NCI-H2081 (cell line): ENCODE measurements at regions not wholly inside any gene's neighbourhood (a gene's known extent, or its start where the extent isn't known, plus 50 kb on each side); places are given as distances from the start of the nearest gene placed in this dataset.

Experiments used
- DNase-seq, 2 experiments: peaks; one replicate each; lab custom pipeline; 2025; lab: John Stamatoyannopoulos, UW

DNA sequence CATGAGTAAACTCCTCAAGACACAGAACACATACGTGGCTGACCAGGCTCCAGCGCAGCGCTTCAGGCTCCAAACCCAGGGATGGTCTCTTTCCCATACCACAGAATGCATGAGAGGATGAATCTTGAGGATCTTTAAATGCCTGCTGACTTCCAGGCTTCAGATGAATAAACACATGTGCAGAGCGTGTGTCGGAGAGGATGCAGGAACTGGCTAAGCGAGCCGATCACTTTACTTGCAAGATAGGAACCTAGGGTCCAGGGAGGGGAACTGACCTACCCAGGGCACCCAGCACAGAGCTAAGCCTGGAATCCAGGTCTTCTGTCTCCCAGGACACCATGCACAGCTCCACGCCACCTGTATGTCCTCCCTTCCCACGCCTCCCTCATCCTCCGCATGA is 209.8 kb downstream of the BCL11B start:
- no peak for DNase-seq

DNA sequence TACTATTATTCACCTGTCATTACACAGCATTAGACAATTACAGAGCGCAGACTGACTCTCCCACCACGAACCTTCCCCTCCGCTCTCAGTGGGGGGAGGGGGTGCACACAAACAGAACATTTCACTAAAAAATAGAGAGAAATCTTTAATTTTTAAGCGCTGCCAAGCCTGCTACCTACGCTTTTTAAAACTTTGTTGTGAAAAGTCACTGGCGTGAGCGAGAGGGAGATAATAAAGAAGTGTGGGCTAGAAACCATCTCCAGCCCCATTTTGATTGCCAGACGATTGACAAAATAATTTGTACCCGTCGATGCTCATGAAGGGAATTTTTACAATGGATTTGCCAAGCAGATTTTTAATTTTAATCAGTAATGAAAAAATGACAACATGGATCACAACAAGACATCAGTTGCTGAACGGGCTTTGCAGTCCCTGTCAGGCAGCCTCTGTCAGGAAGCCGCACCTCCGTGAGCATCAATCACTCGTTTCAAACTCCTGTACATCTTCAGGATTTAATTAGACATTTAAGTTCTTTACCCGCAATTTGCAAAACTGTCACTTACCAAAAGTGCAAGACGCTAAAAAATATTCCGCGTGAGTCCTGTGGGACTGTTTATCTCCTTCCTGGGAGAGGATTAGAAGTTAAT is 209.1 kb downstream of the BCL11B start:
- DNase-seq, result no peak

DNA sequence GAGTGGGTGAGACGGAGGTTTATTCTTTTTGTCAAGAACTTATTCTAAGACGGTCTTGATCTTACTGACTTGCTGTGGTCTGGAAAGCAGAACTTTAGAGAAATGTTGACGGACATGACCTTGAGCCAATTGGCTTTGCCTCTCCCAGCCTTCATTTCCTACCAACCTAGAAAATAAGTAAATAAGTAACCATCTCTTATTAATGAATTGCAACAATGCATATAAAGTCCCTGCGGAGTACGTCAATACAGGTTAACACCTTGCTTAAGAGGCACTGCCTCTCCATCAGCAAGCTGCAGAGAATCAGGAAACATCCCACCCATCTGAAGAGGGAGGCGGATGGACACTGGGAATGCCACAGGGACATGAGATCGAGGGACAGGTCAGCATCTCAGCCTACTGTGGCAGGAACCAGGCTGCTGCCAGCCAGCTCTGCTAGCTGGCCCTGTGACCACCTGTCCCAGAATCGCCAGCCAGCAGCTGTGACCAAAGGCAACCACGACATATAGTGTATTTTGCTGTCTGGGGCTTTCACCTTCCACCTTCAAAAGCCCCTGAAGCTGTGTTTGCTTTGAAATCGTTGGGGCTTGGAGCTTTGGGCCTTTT is 208.3 kb downstream of the BCL11B start:
- DNase-seq, result no peak

DNA sequence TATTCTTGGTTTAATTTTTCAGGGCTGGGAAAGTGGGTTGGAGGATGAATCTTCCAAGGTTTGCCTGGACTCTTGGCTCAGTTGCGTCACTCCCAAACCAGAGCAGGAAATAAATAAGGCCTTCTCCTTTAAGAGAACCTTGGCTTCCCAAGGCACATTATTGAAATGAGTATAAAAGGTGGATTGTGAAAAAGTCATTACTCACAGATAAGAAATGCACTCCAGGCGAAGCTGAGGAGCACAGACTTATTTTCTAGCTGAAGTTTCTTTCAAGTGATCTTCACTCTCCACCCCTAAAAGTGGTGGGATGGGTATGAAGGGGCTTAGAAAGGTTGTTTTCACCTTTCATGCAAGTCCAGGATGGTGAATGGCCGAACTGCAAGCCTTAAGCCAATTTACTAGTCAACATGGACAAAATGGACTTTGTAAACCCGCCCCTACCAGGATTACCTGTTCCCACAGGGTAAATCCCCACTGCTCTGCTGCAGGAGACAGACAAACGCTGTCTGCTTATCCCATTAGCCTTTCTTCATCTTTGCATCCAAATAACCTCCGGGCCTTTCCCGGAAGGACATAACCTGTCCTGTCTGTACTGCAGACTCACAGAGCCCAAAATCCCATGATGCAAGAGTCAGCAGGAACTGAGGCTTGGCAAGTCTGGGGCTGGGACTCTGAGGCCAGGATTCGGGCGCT is 207.6 kb downstream of the BCL11B start:
- no peak for DNase-seq

DNA sequence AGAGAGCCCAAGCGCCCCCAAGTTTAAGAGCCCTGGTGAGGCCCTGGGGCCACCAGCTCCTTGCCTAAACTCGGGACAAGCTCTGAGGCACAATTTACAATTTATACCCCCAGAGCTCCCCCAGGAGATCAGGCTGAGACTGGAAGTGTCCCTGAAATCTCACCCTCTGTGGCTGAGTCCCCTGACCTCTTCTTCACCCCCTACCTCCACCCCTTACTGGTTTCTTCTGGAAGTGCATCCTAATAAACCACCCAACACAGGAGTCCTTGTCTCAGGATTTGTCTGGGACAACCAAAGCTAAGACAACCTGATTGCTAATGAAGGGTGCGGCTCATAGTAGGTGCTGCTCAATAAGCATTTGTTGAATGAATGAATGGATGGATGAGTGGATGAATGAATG is 206.4 kb downstream of the BCL11B start:
- no peak for DNase-seq

DNA sequence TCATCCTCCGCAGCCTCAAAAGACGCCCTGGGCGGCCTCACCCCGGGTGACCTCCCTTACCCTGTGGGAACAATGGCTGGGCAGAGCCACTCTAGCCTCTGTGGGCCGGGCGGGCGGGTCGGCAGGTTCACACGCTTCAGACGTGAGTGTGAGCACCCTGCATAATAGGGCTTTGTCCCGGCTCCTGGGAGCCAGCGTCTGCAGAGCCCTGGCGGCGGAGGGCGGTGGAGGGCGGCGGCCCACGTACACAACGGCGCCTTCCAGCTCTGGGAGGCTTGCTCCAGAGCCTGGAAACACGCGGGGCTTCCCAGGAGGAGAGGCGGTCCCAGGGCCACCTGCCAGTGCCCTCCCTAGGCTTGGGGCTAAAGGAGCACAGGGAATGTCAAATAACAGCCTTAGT is 205.6 kb downstream of the BCL11B start:
- no peak for DNase-seq

DNA sequence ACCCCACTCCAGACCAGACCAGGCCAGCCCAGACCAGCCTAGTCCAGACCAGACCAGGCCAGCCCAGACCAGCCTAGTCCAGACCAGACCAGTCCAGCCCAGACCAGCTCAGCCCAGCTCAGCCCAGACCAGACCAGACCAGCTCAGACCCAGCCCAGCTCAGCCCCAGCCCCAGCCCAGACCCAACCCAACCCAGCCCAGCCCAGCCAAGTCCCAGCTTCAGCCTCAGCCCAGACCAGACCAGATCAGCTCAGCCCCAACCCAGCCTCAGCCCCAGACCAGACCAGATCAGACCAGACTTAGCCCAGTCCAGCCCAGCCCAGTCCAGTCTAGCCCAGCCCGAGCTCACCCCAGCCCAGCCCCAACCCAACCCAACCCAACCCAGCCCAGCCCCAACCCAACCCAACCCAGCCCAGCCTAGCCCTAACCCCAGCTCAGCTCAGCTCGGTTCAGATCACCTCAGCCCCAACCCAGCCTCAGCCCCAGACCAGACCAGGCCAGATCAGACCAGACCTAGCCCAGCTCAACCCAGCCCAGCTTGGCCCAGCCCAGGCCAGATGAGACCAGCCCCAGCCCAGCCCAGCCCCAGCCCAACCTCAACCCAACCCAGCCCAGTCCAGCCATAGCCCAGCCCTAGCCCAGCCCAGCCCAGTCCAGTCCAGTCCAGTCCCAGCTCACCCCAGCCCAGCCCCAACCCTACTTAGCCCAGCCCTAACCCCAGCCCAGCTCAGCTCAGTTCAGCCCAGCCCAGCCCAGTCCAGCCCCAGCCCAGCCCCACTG is 204.7 kb downstream of the BCL11B start:
- DNase-seq, result no peak

DNA sequence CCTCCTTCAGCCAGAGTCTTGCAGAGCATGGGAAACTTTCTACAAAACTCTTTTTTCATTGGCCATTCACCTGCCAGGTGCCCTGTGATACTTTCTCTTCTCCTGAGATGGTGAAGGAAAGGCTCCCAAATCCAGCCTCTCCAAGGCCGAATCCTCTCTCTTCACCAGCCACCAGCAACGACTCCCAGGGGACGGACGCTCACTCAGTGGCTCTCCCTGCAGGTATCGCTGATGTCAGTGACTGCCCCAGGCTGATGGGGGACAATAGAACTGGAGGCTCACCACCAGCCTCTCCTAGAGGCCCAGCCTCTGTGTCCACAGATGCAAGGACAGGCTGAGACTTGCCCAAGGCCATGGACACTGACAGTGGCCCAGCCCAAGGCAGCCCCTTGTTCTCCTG is 204.1 kb downstream of the BCL11B start:
- DNase-seq, result no peak

DNA sequence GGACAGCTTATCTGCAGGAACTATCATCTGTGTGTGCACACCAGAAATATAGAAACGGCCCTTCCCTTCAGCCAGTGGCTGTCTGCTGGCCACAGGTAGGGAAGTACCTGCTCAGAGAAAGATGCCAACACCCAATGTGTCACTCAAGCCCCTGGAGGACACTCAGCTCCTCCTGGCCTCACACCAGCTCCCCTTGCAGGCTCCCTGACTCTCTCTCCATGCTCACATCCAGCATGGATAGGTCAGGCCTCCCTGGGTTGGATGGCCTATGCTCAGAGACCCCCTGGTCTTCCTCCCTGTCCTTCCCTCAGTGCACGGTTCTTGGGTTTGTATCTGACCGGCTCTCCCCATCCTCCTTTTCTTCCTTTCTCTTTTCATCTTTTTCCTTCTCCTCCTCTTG is 202.1 kb downstream of the BCL11B start:
- DNase-seq, result no peak

DNA sequence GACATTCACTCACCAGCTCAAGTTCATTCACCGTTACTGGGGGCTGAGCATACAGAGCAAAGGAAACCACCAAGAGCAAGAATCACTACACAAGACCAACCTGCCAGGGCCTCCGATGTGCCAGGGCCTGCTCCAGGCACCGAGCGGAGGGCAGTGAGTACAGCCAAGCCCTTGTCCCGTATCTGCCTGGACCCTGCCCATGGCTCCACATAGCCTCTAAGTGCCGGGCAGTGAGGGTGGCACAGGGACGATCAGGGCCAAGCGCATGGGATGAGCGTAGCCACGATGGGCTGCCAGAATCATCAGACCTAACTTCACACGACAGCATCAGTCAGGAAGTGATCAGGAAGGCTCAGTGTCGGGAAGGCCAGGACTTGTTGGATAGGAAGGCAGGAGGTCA is 199.6 kb downstream of the BCL11B start:
- no peak for DNase-seq

DNA sequence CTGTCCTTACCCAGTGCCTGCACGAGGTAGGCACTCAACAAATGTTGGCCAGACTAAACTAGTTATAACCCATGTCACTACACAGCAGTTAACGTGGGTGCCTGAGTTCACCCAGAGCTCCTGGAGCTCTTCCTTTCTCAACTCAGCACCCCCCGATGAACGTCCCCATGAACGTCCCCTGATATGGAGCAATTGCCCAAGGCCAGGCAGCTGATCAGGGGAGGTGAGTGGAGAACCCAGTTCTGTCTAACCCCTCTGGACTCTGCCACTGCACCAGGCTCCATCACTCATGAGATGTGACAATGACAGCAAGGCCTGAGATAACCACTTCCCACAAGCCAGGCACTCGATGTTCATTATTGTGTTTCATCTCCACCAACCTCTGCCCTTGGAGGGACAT is 199.0 kb downstream of the BCL11B start:
- no peak for DNase-seq

DNA sequence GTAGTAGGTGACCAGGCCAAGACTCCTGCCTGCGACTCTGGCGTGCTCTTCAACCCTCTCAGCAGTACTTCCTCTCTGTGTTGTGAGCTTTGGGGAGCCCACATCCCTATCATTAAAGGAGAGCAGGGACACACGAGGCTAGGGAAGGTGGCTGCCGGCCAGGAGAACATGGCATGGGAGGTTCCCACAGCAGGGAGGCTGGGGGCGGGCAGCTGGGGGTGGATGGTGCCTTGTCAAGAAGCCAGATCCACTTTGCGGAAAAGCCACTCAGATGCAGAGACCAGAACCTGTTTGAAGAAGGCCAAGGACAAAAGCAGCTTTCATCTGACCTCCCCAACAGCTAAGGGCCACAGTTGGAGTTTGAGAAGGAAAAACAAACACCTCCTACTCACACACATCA is 198.6 kb downstream of the BCL11B start:
- no peak for DNase-seq

DNA sequence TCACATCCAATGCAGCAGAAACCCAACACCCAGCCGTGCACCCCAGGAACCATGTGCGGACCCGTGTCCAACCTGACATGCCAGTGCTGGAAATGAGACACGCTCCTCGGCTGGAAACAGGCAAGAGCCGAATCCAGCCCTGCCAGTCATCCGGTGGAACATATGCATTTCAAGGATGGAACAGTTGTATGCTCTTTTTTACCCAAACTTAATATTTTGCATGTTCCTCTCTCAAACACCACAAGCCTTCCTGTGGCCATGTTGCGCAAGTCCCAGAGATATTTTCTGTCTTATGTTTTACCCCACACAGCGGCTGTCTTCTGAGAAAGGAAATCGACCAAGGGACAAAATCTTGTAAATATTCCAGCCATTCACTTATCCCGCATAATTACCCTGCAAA is 196.9 kb downstream of the BCL11B start:
- DNase-seq, result no peak

DNA sequence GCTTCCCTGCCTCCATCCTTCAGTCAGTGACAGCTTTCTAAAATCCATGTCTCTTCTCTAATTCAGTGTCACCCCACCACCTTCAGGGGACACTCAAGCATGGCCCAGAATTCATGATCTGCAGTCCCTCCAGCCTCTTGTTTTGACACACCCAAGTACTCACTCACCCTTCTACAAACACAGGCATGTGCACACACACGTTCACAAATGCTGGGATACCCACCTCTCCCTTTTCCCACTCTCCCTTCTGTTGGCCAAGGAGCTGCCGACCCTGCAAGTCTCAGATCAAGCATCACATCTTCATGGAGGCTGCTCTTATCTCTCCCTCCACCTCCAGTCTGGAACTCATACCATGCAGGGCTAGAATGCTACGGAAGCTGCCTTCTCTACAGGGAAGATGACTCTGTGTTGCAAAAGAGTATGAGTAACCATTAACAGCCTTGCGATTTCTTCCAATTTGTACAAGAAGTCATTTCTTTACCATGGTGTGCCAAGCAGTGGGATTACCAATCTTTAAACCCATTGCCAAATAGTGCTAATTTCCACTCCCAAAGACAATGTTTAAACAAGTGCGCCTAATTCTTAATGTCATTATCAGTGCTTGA is 196.1 kb downstream of the BCL11B start:
- no peak for DNase-seq

DNA sequence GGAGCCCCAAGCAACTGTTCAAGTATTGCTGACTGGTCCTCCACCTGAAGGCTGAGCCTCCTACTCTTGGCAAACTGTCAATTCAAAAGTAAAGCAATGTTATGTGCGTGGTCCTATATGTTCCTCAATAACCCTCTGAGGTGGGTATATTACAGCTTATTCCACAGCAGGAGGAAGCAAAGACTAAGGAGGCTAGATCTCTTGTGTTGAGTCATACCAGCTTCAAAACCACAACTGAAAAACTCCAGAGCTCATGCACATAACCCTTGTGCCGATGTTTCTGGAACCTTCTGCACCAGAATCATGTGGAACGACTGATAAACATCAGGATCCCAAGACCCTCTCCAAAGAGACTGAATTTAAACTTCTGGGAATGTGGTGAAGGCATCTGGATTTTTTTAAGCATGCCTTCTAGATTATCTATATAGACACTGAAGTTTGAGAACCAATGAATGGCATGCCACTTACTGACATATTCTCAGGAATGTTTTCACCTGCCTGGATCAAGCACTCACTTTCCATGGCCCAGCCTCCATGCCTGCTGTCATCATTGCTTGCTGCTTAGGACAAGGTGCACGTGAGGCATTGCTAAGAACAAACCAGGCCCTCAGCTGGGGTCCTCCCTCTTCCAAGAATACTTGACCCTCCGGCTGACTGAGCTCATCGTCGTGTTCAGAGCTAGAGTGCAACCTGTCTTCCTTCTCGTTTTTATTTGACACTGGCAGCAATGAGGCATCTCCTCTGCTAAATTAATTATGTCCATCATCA is 194.7 kb downstream of the BCL11B start:
- DNase-seq, result no peak

DNA sequence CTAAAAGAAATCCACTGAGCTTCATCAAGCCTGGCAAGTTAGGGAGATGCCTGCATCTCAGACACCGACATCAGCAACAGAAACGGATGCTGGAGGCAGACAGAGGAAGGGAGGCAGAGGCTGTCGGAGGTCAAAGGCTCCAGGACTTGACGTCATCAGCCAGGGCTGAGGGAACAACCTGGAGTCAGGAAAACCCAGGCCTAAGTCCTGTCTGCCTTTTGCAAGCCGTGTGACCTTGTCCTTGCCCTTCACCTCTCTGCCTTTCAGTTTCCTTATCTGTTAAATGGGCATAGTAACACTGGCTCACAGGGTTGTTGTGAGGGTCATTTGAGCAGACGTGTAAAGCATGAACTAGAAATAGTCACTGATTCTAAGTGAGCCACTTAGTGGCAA is 194.2 kb downstream of the BCL11B start:
- no peak for DNase-seq

DNA sequence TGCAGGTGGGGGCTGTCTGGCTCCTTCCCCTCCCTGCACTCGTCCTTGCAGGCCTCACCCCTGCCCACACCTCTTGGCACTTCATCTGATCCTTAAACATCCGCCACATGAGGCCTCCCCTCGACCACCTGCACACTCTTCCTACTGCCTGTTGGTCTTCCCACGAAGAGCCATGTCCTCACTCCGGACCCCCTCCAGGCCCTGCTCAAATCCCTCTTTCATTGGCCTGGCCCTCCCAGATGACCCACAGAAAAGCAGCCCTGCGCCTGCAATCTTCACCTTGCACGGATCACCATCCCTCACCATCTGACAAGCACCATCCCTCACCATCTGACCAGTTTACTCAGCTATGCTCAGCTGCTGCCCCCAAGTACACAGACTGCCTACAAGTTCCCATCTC is 193.6 kb downstream of the BCL11B start:
- DNase-seq, result no peak

DNA sequence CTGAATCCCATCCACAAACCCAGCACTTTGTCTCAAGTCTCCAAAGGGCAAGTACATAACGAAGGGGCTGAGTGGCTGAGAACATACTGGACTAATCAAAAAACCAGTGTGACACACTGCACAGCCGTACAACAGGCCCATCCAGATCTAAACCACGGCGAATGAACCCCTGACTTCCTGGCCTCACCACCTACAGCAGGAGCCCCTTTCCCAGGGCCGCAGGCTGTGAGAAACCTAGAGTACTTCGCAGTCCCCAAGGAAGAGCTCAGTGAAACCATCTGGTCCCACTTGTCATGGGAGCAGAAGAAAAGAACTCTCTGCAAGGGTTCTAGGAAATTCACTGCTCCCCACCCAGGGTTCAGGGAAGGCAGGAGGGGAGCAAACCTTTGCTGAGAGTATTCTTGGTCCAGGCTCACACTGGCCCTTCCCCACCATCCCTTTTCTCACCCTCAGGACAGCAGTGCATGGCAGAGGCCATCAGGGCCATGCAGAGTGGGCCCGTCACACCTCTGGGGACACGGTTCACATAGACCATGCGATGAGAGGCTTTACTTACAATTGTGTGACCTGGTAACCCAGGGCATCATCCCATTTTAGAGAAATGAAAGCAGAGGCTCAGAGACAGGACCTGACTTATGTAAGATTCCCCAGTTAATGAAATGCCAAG is 192.8 kb downstream of the BCL11B start:
- DNase-seq, result no peak

DNA sequence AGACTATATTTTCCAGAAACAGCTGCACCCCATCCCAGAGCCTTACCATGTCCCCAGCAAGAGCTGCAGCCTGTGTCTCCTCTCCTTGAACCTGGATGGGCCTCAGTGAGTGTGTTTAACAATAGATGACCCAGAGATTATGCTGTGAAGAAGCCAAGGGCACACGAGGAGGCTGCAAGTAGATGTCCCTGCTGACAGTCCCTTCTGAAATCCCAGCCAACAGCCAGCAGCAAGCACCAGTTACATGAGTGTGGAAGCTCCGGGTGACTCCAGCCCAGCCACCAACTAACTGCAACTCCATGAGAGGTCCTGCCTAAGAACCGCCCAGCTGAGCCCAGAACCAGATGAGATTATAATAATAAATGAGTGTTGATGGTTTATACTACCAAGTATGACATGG is 191.7 kb downstream of the BCL11B start:
- DNase-seq, result no peak

DNA sequence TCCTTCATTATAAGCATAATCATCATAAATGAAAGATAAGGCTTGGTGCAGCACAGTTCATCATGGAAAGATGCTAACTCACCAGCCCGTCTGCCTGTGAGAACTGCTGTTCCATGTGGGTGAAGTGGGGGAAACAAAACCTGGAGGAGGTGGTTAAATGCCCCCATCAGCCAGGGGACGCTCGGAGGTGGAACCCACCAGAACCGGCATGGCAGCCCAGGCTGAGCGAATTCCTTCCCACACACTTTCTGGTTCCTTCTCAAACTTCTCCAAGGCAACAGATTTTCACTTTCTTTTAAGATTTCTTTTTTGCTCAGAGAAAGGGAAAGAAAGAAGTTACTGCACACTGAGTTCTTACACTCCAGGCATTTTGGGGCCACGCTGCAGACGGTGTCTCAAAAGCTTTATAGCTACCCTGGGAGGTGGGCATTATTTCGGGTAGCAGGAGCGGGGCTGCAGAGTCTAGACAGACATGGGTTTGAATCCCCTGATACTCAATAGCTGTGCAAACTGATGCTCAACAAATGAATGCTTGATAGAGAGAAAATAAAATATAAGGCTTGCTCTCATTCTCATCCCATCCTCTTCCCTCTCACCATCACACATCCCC is 190.7 kb downstream of the BCL11B start:
- no peak for DNase-seq

DNA sequence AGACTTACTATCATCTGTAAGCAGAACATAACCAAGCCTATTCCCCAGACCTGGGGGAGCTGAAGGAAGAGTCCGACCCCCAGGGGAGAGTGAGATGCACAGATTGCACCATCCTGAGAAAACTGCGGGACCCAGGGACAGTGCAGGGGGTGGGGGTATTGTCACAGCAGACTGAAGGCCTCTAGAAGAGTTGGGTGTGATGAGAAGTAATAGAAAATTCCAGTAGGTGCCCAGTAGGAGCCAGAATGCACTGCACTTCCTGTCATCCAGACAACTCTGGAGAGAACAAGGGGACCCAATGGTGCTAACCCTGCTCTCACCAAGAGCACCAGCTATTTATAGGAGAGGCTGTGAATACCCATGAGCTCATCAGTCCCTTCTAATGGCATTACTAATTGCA is 190.1 kb downstream of the BCL11B start:
- DNase-seq, result no peak
